SJCRH30 (cell line): ENCODE measurements at regions not wholly inside any gene's neighbourhood (a gene's known extent, or its start where the extent isn't known, plus 50 kb on each side); places are given as distances from the start of the nearest gene placed in this dataset.

ENCODE experiments used
- DNase-seq, 2 experiments: peaks; one replicate each; pipeline ENCODE4 v3.0.0-alpha.2; 2015 to 2020
- H3K27ac ChIP-seq: fragments of 250-450 bp; sonication (Bioruptor Pico); 2 replicates; pipeline ENCODE4 v1.5.1; 2020; ENCODE audit warnings: mild to moderate bottlenecking, moderate library complexity
- H3K27me3 ChIP-seq: fragments of 250-450 bp; sonication (Bioruptor Pico); 2 replicates; pipeline ENCODE4 v1.5.1; 2020; ENCODE audit warnings: mild to moderate bottlenecking, moderate library complexity
- H3K36me3 ChIP-seq: fragments of 250-450 bp; sonication (Bioruptor Pico); 2 replicates; pipeline ENCODE4 v1.5.1; 2020; ENCODE audit warnings: mild to moderate bottlenecking, moderate library complexity
- H3K4me1 ChIP-seq: fragments of 250-450 bp; sonication (Bioruptor Pico); 2 replicates; pipeline ENCODE4 v1.5.1; 2020; ENCODE audit warnings: mild to moderate bottlenecking, moderate library complexity
- H3K4me3 ChIP-seq: fragments of 250-450 bp; sonication (Bioruptor Pico); 2 replicates; pipeline ENCODE4 v1.5.1; 2020; ENCODE audit warnings: mild to moderate bottlenecking, moderate library complexity
- H3K9me3 ChIP-seq: fragments of 250-450 bp; sonication (Bioruptor Pico); replicated peaks from 2 replicates; pipeline ENCODE4 v1.5.1; 2020; ENCODE audit warnings: mild to moderate bottlenecking, moderate library complexity

GRCh38 chr9:18384066-18384465 lies 89.9 kb upstream of the ADAMTSL1 start:
- peaks cover 33% of the 10 kb centered on the region for H3K4me1 ChIP-seq
- H3K27ac ChIP-seq, result no peak overlapping the region
- no peaks in the 10 kb centered on the region for H3K36me3 ChIP-seq
- no peak overlapping the region for H3K4me3 ChIP-seq
- H3K27me3 ChIP-seq, result no peaks in the 10 kb centered on the region
- no peaks in the 10 kb centered on the region for H3K9me3 ChIP-seq
- DNase-seq, result no peak

GRCh38 chr9:18385696-18386490 lies 88.1 kb upstream of the ADAMTSL1 start:
- Histone ChIP-seq H3K27ac (peak overlapping the region; percentile 27), H3K4me3 (no peak overlapping the region), H3K4me1 (peaks cover 17% of the 10 kb centered on the region), H3K9me3 (no peaks in the 10 kb centered on the region), H3K27me3 (no peaks in the 10 kb centered on the region), H3K36me3 (no peaks in the 10 kb centered on the region)
- DNase-seq, result no peak

GRCh38 chr9:18390393-18390792 lies 83.6 kb upstream of the ADAMTSL1 start:
- DNase-seq, result no peak

GRCh38 chr9:18393340-18394130 lies 80.4 kb upstream of the ADAMTSL1 start:
- Histone ChIP-seq H3K27me3 (no peaks in the 10 kb centered on the region), H3K4me1 (peaks cover 17% of the 10 kb centered on the region), H3K27ac (peak overlapping the region; percentile 66), H3K36me3 (no peaks in the 10 kb centered on the region), H3K9me3 (no peaks in the 10 kb centered on the region), H3K4me3 (no peak overlapping the region)
- peak; percentile 80 to 92 for DNase-seq

More at GRCh38 chr9:18390393-18390792, 83.6 kb upstream of the ADAMTSL1 start:
- H3K36me3 ChIP-seq, result no peaks in the 10 kb centered on the region
- H3K4me1 ChIP-seq, result peaks cover 25% of the 10 kb centered on the region
- H3K4me3 ChIP-seq, result no peak overlapping the region
- no peak overlapping the region for H3K27ac ChIP-seq
- no peaks in the 10 kb centered on the region for H3K9me3 ChIP-seq
- no peaks in the 10 kb centered on the region for H3K27me3 ChIP-seq

DNA sequence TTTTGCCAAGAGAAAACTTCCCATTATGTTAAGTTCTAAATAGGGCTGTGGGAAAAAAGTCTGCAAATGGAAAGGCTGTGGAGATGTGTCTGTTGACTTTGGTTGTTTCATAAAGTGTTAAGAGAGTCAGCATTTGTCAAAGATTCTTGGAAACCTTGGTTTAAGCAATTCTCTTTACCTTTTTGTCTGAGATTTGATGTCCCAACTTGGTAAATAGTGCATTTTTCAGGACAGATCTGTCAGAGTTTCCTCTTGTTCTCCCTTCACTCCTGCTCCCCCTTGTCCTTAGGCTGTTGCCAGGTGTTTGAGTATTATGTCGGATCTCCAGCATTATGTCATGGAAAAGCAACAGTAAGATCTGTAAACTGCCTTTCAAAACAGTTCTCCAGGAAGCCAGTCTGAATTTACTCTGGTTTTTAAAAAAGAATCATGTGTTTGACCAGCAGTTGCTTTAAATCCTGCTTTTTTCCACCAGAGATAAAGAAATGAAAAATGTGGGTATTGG lies 79.1 kb upstream of the ADAMTSL1 start:
- no peak overlapping the region for H3K4me3 ChIP-seq
- no peaks in the 10 kb centered on the region for H3K9me3 ChIP-seq
- no peaks in the 10 kb centered on the region for H3K27me3 ChIP-seq
- no peak overlapping the region for H3K27ac ChIP-seq
- no peak for DNase-seq
- peaks cover 17% of the 10 kb centered on the region for H3K4me1 ChIP-seq
- H3K36me3 ChIP-seq, result no peaks in the 10 kb centered on the region

- H3K27ac ChIP-seq, result no peak overlapping the region
- H3K4me1 ChIP-seq, result peaks cover 17% of the 10 kb centered on the region
- no peaks in the 10 kb centered on the region for H3K9me3 ChIP-seq
- no peaks in the 10 kb centered on the region for H3K27me3 ChIP-seq
- no peaks in the 10 kb centered on the region for H3K36me3 ChIP-seq
- no peak overlapping the region for H3K4me3 ChIP-seq
- peak; percentile 28 to 47 for DNase-seq
Observed at GRCh38 chr9:18396102-18396728, 77.7 kb upstream of the ADAMTSL1 start.

DNA sequence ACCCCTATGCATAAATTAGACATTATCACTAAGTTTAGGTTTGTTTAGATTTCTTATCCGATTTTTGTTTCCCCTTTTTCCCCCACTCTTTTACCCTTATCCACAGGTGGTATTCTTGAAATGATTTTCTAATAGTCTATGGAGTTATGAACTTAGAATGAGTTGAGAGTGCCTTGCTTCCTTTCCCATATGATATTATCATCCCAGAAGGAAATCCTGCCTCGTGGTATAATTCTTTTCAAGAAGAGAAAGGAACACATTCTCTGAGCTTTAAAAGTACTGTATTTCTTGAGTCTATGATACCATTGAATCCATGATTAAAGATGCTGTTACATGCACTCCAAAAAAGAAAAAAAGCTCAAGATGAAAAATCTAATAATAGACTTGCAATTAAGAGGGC lies 76.9 kb upstream of the ADAMTSL1 start:
- H3K36me3 ChIP-seq, result no peaks in the 10 kb centered on the region
- no peak overlapping the region for H3K4me3 ChIP-seq
- DNase-seq, result no peak
- H3K4me1 ChIP-seq, result peaks cover 17% of the 10 kb centered on the region
- no peaks in the 10 kb centered on the region for H3K27me3 ChIP-seq
- H3K9me3 ChIP-seq, result no peaks in the 10 kb centered on the region
- H3K27ac ChIP-seq, result no peak overlapping the region

- Histone ChIP-seq H3K4me1 (peaks cover 12% of the 10 kb centered on the region), H3K36me3 (no peaks in the 10 kb centered on the region), H3K27ac (no peak overlapping the region), H3K9me3 (no peaks in the 10 kb centered on the region), H3K4me3 (no peak overlapping the region), H3K27me3 (no peaks in the 10 kb centered on the region)
- no peak for DNase-seq
Observed at GRCh38 chr9:18398038-18398437, 75.9 kb upstream of the ADAMTSL1 start.

DNA sequence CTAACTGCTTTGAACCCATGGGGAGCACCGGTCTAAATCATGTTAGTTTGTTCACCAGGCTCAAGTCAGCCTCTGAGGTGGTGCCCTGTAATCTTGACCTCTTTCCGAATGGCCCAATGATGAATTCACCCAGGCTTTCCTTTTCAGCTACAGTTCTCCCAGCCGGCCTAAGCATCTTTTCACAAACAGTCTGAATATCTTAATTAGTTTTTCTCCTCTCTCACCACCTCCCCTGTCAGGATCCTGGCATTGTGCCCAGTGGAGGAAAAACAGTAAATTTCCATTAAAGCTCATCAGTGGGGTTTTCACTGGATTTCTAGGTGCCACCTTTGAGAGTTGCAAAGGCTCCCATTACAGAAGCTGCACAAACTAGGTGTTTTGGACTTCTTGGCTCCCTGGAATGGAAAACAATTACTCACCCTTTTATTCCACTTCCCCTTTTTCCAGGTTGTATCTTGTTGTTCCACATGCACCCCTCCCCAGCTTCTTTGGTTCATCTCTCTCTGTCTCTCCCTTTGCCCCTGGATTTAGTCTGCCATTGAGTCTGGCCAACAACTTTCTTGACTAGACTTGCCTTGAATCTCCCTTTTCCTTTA lies 69.4 kb upstream of the ADAMTSL1 start:
- H3K27ac ChIP-seq, result no peak overlapping the region
- H3K36me3 ChIP-seq, result no peaks in the 10 kb centered on the region
- no peaks in the 10 kb centered on the region for H3K27me3 ChIP-seq
- H3K9me3 ChIP-seq, result no peaks in the 10 kb centered on the region
- no peak for DNase-seq
- no peaks in the 10 kb centered on the region; the same call in 1 of the 2 replicates for H3K4me1 ChIP-seq
- no peak overlapping the region for H3K4me3 ChIP-seq

DNA sequence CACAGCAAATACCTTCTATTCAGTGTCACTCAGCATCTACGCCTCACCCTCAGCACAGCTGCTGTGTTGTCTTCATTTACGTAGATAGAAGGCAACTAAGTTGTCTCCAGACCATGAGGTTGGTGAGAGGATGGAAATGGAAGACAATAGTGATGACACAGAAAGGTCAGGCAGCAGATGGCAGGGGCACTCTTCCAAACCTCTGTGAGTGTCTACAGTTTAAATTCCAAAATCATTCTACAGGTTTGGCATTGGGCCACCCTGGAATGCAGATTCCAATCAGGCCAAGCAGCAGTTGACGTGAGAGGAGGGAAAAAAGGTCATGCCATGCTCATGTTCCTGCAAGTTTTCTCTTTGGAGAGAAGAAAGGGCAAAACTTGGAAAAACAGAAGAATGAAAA lies 68.7 kb upstream of the ADAMTSL1 start:
- peak; percentile 47 to 51 for DNase-seq
- Histone ChIP-seq H3K9me3 (no peaks in the 10 kb centered on the region), H3K27me3 (no peaks in the 10 kb centered on the region), H3K4me1 (no peaks in the 10 kb centered on the region; the same call in 1 of the 2 replicates), H3K36me3 (no peaks in the 10 kb centered on the region), H3K27ac (no peak overlapping the region), H3K4me3 (no peak overlapping the region)

- DNase-seq, result no peak
- Histone ChIP-seq H3K9me3 (peaks cover 4% of the 10 kb centered on the region; the same call in 1 of the 2 replicates), H3K27ac (no peak overlapping the region)
Observed at GRCh38 chr9:18410983-18411382, 63.0 kb upstream of the ADAMTSL1 start.

DNA sequence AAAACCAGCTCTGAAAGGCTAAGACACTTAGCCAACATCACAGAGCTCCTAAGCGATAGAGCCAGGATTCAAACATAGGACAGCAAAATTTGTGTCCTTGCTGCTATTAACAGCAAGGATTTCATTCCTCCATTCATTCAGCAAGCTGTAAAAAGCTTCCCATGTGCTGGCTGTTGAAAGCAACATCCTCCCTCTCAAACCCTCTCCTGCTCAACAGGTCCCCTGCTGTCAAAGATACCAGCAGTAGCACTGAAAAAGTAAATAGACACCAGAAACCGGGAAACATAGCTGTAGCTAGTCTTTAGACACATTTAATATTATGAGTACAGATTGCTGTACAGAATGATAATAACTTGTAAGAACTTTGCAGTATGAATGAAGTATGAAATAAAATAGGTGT lies 52.6 kb upstream of the ADAMTSL1 start:
- H3K36me3 ChIP-seq, result no peaks in the 10 kb centered on the region
- no peak for DNase-seq
- no peak overlapping the region for H3K27ac ChIP-seq
- H3K4me3 ChIP-seq, result no peak overlapping the region
- H3K4me1 ChIP-seq, result peaks cover 8% of the 10 kb centered on the region
- H3K9me3 ChIP-seq, result no peaks in the 10 kb centered on the region
- no peaks in the 10 kb centered on the region for H3K27me3 ChIP-seq

More at GRCh38 chr9:18410983-18411382, 63.0 kb upstream of the ADAMTSL1 start:
- H3K4me3 ChIP-seq, result no peak overlapping the region
- H3K4me1 ChIP-seq, result no peaks in the 10 kb centered on the region
- no peaks in the 10 kb centered on the region for H3K36me3 ChIP-seq
- H3K27me3 ChIP-seq, result no peaks in the 10 kb centered on the region

GRCh38 chr9:18422296-18423036 lies 51.5 kb upstream of the ADAMTSL1 start:
- no peaks in the 10 kb centered on the region for H3K9me3 ChIP-seq
- no peaks in the 10 kb centered on the region for H3K36me3 ChIP-seq
- no peak overlapping the region for H3K4me3 ChIP-seq
- peaks cover 8% of the 10 kb centered on the region for H3K4me1 ChIP-seq
- H3K27ac ChIP-seq, result no peak overlapping the region
- DNase-seq, result peak; percentile 21 to 56
- no peaks in the 10 kb centered on the region for H3K27me3 ChIP-seq
